Smooth muscle cell (in vitro differentiated cells): ENCODE measurements at regions not wholly inside any gene's neighbourhood (a gene's known extent, or its start where the extent isn't known, plus 50 kb on each side); places are given as distances from the start of the nearest gene placed in this dataset.
"Not testable (repeated sequence)": the region's sequence is repeated elsewhere in the genome, so short reads cannot be mapped to it uniquely, and the experiment has no call there.

ENCODE experiments used
- DNase-seq: peaks from one replicate; lab custom pipeline; 2025; ENCODE audit not compliant: unreplicated experiment; lab: John Stamatoyannopoulos, UW
- H2AFZ ChIP-seq: fragments of 200-600 bp; sonication (generic); 2 replicates; pipeline ENCODE4 v1.6.0; 2016; ENCODE audit warnings: antibody characterized with exemption, low read depth, mild to moderate bottlenecking
- H3F3A ChIP-seq: fragments of 200-600 bp; sonication (generic); 2 replicates; pipeline ENCODE4 v1.6.0; 2017; ENCODE audit warnings: antibody characterized with exemption, low read depth
- H3K27ac ChIP-seq: fragments of 200-600 bp; sonication (generic); 2 replicates; pipeline ENCODE4 v1.5.1; 2016; ENCODE audit warnings: low read depth, mild to moderate bottlenecking
- H3K27me3 ChIP-seq: fragments of 200-600 bp; sonication (generic); 2 replicates; pipeline ENCODE4 v1.6.1; 2016; ENCODE audit warnings: low read depth, mild to moderate bottlenecking
- H3K36me3 ChIP-seq: fragments of 200-600 bp; sonication (generic); 2 replicates; pipeline ENCODE4 v1.5.1; 2016; ENCODE audit warnings: low read depth
- H3K4me1 ChIP-seq: fragments of 200-600 bp; sonication (generic); 2 replicates; pipeline ENCODE4 v1.5.1; 2016; ENCODE audit warnings: low read depth
- H3K4me2 ChIP-seq: fragments of 200-600 bp; sonication (generic); 2 replicates; pipeline ENCODE4 v1.6.0; 2016; ENCODE audit warnings: mild to moderate bottlenecking
- H3K4me3 ChIP-seq: fragments of 200-600 bp; sonication (generic); 2 replicates; pipeline ENCODE4 v1.5.1; 2016; ENCODE audit warnings: mild to moderate bottlenecking
- H3K79me2 ChIP-seq: fragments of 200-600 bp; sonication (generic); 2 replicates; pipeline ENCODE4 v1.6.0; 2016; ENCODE audit warnings: low read depth, mild to moderate bottlenecking
- H3K9ac ChIP-seq: fragments of 200-600 bp; sonication (generic); 2 replicates; pipeline ENCODE4 v1.6.0; 2016; ENCODE audit warnings: low read depth
- H3K9me3 ChIP-seq: fragments of 200-600 bp; sonication (generic); replicated peaks from 2 replicates; pipeline ENCODE4 v1.5.1; 2016; ENCODE audit warnings: low read depth
- H4K20me1 ChIP-seq: fragments of 200-600 bp; sonication (generic); 2 replicates; pipeline ENCODE4 v1.6.0; 2016; ENCODE audit warnings: low read depth
- CTCF ChIP-seq: fragments of 200-600 bp; sonication (generic); IDR thresholded peaks from 2 replicates; pipeline ENCODE4 v1.5.1; 2017; ENCODE audit warnings: borderline replicate concordance, mild to moderate bottlenecking, antibody characterized with exemption; ENCODE audit not compliant: insufficient read depth, poor library complexity, severe bottlenecking
- WGBS: methylation state at CpG from one replicate; pipeline ENCODE4 v1.1.7; 2016; ENCODE audit warnings: low lambda C conversion rate; 5-methylcytosine and 5-hydroxymethylcytosine counted together

DNA sequence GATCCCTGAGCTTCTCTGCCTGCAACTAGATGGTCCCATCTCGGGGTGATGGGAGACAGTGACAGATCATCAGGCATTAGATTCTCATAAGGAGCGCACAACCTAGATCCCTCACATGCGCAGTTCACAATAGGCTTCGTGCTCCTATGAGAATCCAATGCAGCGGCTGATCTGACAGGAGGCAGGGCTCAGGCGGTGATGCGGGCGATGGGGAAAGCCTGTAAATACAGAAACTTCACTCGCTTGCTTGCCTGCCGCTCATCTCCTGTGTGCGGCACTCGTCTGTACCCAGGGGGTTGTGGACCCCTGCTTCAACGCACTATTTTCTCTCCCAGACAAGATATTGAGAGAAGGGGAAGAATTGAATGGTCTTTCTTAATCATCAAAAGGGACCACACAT is 473.9 kb downstream of the ZNF536 start:
- no peaks in the 10 kb centered on the region for H3K79me2 ChIP-seq
- TF ChIP-seq CTCF = no peak
- no peaks in the 10 kb centered on the region for H3F3A ChIP-seq
- WGBS = 88% methylated on average over 13 of the region's 13 CpGs
- H3K9ac ChIP-seq = no peak overlapping the region
- H3K4me2 ChIP-seq = no peak overlapping the region
- no peaks in the 10 kb centered on the region for H3K36me3 ChIP-seq
- no peak overlapping the region for H2AFZ ChIP-seq
- no peak overlapping the region for H3K4me3 ChIP-seq
- no peak for DNase-seq
- no peaks in the 10 kb centered on the region for H3K9me3 ChIP-seq
- no peaks in the 10 kb centered on the region for H3K27me3 ChIP-seq
- H4K20me1 ChIP-seq = no peaks in the 10 kb centered on the region
- peaks cover 6% of the 10 kb centered on the region for H3K4me1 ChIP-seq
- no peak overlapping the region for H3K27ac ChIP-seq

- no peaks in the 10 kb centered on the region for H3K27me3 ChIP-seq
- 87% methylated on average over 8 of the region's 8 CpGs for WGBS
- H3K27ac ChIP-seq = no peak overlapping the region
- no peak overlapping the region for H3K4me2 ChIP-seq
- no peaks in the 10 kb centered on the region for H3K9me3 ChIP-seq
- H3F3A ChIP-seq = no peaks in the 10 kb centered on the region
- no peaks in the 10 kb centered on the region for H4K20me1 ChIP-seq
- no peak for DNase-seq
- no peak overlapping the region for H3K4me3 ChIP-seq
- no peaks in the 10 kb centered on the region for H3K4me1 ChIP-seq
- H3K79me2 ChIP-seq = no peaks in the 10 kb centered on the region
- H3K9ac ChIP-seq = no peak overlapping the region
- H3K36me3 ChIP-seq = no peaks in the 10 kb centered on the region
- TF ChIP-seq CTCF = no peak
- H2AFZ ChIP-seq = no peak overlapping the region
These were observed 470.7 kb downstream of the ZNF536 start for GRCh38 chr19:30842926-30843325.

DNA sequence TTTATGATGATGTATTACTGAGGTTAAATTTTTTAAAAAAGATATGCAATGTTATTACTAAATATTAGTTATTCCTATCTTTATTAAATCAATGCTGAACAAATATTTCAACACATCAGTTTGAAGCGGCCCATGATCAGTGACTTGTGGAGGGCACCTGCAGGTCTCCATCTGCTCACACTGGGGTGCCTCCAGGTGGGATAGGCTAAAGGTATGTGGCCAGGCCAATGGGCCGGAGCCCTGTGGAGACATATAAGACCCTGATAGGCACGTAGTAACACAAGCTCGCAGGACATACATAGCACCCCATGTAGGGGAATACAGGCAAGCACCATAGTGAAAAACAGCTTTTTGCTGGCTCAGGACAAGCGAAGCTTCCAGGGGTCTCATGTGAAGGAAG is 469.8 kb downstream of the ZNF536 start:
- no peak for TF ChIP-seq CTCF
- Histone ChIP-seq H3K4me3 (no peak overlapping the region), H3K27me3 (no peaks in the 10 kb centered on the region), H3K9me3 (no peaks in the 10 kb centered on the region), H3K27ac (no peak overlapping the region), H3K4me1 (no peaks in the 10 kb centered on the region), H4K20me1 (no peaks in the 10 kb centered on the region), H2AFZ (no peak overlapping the region), H3K36me3 (no peaks in the 10 kb centered on the region), H3K4me2 (no peak overlapping the region), H3F3A (no peaks in the 10 kb centered on the region), H3K79me2 (no peaks in the 10 kb centered on the region), H3K9ac (no peak overlapping the region)
- 91% methylated on average over 5 of the region's 5 CpGs for WGBS
- DNase-seq = no peak

DNA sequence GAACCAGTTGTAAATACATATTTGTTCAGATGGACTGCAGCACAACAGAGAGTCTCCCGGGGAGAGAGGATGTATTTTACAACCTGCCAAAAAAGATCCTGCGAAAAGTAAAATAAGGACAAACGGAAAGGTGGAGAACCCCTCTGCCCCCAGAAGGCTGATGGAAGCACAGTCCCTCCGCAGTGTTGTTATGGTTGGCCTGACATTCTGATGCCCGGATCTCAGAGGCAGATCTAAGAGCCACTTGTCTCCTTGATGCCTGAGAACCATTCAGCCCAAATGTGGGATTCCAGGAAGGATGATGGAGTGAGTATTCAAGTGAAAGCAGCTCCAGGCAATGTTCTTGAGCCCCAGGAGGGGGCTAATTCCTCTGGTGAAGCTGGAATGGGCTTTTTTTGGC is 458.7 kb downstream of the ZNF536 start:
- no peak overlapping the region for H3K9ac ChIP-seq
- no peak overlapping the region for H3K4me2 ChIP-seq
- H3K4me1 ChIP-seq = no peaks in the 10 kb centered on the region
- no peaks in the 10 kb centered on the region for H3K9me3 ChIP-seq
- no peaks in the 10 kb centered on the region for H3F3A ChIP-seq
- TF ChIP-seq CTCF = no peak
- no peaks in the 10 kb centered on the region for H3K79me2 ChIP-seq
- DNase-seq = no peak
- no peaks in the 10 kb centered on the region for H4K20me1 ChIP-seq
- WGBS = 89% methylated on average over 5 of the region's 5 CpGs
- no peaks in the 10 kb centered on the region for H3K36me3 ChIP-seq
- H2AFZ ChIP-seq = no peak overlapping the region
- no peaks in the 10 kb centered on the region for H3K27me3 ChIP-seq
- H3K27ac ChIP-seq = no peak overlapping the region
- no peak overlapping the region for H3K4me3 ChIP-seq

DNA sequence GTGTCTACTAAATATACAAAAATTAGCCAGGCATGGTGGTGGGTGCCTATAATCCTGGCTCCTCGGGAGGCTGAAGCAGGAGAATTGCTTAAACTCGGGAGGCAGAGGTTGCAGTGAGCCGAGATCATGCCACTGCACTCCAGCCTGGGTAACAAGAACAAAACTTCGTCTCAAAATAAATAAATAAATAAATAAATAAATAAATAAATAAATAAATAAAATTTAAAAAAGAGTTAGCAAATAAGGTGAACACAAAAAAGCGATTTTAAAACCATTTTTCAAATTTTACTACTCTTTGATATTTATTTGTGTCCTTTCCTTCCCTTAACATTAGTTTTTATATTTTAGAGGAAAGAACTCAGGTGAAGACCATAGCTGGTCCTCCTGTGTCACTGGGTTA is 453.3 kb downstream of the ZNF536 start:
- not testable (repeated sequence) for H3K4me1 ChIP-seq, H3K9me3 ChIP-seq, H4K20me1 ChIP-seq, H3K79me2 ChIP-seq, H3K9ac ChIP-seq, DNase-seq, H3F3A ChIP-seq, H3K4me2 ChIP-seq, H3K27ac ChIP-seq, H3K4me3 ChIP-seq, H3K36me3 ChIP-seq, H3K27me3 ChIP-seq, H2AFZ ChIP-seq
- 86% methylated on average over 5 of the region's 5 CpGs for WGBS
